HUDEP-2 (cell line): ENCODE measurements at regions not wholly inside any gene's neighbourhood (a gene's known extent, or its start where the extent isn't known, plus 50 kb on each side); places are given as distances from the start of the nearest gene placed in this dataset.
"Not testable (repeated sequence)": the region's sequence is repeated elsewhere in the genome, so short reads cannot be mapped to it uniquely, and the experiment has no call there.

Source experiments
- DNase-seq, 76 experiments: peaks; one replicate each; lab custom pipeline; 2025; ENCODE audit not compliant: unreplicated experiment in 76 of 76; lab: John Stamatoyannopoulos, UW

DNA sequence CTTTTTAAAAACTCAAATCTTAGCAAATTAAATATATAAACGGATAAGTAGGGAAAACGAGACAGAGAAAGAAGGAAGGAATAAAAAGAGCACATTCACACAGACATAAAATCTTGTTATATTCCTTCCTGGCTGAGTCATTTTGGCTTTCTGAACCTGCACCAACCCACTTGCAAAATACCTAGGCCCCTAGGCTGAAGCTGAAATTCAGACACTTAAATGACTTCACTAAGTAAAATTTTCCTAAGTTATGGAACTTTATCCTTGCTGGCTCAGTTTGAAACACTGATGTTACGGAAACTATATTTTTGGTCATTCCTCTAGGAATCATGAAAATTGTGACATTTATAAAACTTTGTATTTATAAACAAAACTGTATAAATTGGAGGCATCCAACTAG, 462.8 kb upstream of the NFIA start:
- DNase-seq: no peak

- no peak for DNase-seq
Observed at GRCh38 chr1:60615666-60616065, 466.7 kb upstream of the NFIA start.

GRCh38 chr1:60612790-60613189, 469.6 kb upstream of the NFIA start:
- no peak for DNase-seq

- DNase-seq: not testable (repeated sequence)
Observed at GRCh38 chr1:60606921-60607320, 475.4 kb upstream of the NFIA start.

DNA sequence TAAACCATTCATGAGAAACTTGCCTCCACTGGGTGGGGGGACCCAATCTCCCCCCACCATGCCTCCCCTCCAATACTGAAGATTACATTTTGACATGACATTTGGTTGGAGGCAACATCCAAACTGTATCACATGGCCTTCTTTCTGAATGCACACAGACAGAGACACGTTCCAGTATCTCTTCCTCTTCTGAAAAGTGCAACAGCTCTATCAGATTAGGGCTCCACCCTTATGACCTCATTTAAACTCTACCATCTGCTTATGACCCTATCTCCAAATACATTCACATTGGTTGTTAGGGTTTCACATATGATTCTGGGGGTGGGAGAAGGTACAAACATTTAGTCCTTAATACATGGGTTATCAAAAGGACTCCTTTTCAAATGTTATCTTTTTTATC, 481.8 kb upstream of the NFIA start:
- no peak for DNase-seq

GRCh38 chr1:60599574-60599973, 482.8 kb upstream of the NFIA start:
- no peak for DNase-seq

GRCh38 chr1:60598041-60598910, 484.1 kb upstream of the NFIA start:
- no peak for DNase-seq

DNA sequence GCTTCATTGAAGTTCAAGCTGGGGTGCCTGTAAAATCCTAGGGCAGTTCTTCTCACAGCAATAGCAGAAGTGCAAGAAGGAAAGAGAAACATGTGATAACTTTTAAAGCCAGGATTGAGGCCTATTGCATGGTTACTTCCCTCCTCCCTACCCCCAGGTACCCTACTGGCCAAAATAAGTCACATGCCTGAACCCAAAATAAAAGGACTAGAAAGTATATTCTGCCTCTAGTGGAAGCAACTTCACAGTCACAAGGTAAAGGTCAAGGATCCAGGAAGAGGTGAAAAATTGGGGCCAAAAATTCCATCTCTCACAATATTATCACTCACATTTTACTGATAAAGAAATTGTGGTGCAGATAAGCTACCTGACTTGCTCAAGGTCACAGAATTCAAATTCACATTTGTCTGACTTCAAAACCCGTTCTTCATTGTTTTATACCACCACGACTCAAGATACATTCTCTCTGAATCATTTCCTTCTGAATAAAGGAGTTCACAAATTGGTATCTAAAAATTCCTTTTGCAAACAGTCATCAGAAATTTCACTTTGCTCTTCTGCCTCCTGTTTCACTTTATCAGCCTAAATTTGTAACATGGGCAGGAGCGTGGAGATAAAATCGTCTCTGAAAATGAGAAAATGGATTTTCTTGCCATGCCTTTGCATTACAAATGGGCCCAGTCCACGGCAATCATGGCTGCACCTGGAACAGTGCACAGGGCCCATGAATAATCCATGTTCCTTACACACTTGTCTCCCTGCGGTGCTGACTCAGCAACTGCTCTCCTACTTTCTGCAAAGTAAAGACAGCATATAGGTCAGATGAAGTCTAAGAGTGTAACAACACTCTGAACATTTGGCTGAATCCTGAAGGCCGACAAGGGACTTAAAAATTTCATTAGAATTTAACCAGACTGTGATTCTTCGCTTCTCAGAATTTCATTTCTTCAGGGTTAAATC, 485.3 kb upstream of the NFIA start:
- no peak for DNase-seq

GRCh38 chr1:60591583-60591982, 490.8 kb upstream of the NFIA start:
- DNase-seq: no peak

DNA sequence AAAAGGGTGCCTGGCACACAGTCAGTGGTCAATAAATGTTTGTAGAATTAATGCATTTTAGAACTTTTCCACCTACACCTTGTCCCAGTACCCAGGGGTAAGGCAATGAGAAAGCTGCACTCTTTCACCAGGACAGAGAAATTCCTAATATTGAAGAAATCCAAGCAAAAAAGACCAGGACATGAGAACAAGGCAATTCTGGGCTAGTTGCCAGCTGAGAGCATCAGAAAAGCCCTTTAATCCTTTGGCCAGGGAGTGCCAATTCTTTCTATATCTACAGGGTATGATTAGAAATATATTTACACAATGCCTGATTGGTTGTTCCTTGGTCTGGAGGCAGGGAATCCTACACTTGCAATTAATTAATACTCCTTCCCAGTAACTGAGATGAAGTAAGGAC, 492.4 kb upstream of the NFIA start:
- DNase-seq: no peak

GRCh38 chr1:60589046-60589748, 493.2 kb upstream of the NFIA start:
- DNase-seq: no peak

- no peak for DNase-seq
Observed at GRCh38 chr1:60584371-60584770, 498.0 kb upstream of the NFIA start.

DNA sequence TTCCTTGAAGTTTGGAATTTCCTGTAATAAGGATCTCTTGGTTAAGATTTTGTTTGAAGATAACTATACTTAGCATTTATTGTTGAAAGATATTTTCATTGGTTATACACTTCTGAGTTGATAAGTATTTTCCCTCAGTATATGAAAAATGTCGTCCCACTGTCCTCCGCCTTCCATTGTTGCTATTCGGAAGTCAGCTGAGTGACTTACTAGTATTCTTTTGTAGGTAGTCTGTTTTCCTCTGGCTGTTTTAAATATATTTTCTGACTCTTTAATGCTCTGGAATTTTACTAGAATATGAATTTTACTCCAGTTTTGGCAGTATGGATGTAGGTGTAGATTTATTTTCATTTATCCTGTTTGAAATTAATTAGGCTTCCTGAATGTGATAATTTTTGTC, 498.7 kb upstream of the NFIA start:
- no peak for DNase-seq

GRCh38 chr1:60581455-60582220, 500.7 kb upstream of the NFIA start:
- no peak for DNase-seq

DNA sequence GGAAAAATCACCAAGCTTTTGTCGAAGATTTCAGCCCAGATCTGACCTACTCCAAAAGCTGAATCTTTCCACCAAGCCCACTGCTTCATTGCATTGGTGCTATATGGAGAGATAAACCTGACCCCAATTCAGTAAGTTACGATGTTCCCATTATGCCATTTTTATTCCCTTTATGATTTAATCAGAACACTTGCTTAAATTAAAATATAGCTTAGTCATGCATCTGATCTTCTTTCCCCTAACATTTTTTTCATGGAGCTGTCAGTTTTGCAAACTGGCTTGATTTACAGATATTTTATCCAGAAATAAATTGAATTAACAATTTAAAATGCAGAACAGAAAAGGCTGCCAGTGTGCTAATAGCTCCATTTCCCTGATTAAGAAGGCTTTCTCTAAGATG, 503.5 kb upstream of the C1orf87 start:
- no peak for DNase-seq

- DNase-seq: no peak
Observed at GRCh38 chr1:60575326-60575977, 501.9 kb upstream of the C1orf87 start.

DNA sequence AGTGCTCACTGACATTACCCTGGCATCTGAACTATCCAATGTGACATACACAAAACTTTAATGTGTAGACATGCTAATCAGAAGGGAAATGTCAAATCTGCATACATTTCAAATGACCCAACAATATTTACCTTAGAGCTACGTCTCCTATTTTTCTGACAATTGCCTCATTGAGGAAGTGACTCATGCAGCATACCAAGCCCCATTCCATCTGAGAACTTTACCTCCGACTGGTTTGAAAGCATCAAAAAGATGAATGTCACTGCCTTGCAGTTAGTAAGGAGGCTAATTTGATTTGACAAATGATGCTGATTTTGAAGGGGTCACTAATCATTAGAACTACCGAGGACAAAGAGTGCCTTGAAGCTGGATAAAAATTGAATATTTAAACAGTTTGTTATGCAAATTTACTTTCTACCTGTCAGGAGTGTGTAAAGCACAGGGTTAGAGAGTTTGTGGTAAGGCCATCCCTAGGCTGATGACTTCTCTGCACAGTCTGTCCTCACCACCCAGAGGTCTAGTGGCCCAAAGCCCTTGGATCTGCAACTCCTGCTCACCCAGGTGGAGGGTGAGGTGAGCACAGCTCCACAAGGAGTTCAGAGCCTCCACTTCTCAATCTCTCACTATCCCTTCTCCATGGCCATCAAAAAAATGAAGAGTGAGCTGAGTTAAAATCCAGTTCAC, 500.3 kb upstream of the C1orf87 start:
- DNase-seq: no peak

DNA sequence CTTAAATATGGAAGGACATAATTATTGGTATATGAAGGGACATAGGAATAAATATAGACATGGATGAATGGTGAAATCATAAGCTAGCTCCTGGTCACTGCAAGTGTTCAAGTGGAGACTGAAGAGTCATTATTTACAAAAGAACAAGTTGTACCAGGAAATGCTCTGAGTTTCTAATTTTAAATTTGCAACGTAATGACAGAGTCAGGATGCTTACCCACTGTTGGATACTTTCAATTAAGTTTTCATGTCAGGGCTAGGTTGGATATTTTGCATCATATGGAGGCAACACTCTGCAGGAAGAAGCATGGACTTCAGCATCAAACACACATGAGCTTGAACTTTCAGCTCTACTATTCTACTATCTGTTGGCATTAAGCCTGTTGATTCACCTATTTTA, 499.6 kb upstream of the C1orf87 start:
- no peak for DNase-seq

- no peak for DNase-seq
Observed at GRCh38 chr1:60572378-60572777, 498.8 kb upstream of the C1orf87 start.
